ENCODE measurements at regions not wholly inside any gene's neighbourhood (a gene's known extent, or its start where the extent isn't known, plus 50 kb on each side); places are given as distances from the start of the nearest gene placed in this dataset.

DNA sequence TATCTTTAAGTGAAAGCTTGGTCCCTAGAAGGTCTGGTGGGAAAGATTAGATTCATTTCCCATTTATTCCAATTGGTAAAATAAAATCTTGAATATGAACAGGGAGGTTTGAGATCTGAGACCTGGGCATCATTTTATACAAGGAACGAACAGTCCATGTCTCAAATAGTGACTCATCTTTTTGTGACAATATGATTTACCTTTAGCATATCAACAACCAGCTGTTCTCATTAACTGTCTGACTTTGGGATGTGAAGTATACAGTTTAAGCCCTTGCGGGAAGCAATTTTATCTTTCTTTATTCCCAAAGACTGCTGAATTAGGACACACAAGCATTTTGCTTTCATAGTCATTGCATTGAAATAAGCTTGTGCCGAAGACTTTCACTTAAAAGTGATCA lies 691.6 kb downstream of the ETS1 start:
- TF ChIP-seq, protein P1, sequence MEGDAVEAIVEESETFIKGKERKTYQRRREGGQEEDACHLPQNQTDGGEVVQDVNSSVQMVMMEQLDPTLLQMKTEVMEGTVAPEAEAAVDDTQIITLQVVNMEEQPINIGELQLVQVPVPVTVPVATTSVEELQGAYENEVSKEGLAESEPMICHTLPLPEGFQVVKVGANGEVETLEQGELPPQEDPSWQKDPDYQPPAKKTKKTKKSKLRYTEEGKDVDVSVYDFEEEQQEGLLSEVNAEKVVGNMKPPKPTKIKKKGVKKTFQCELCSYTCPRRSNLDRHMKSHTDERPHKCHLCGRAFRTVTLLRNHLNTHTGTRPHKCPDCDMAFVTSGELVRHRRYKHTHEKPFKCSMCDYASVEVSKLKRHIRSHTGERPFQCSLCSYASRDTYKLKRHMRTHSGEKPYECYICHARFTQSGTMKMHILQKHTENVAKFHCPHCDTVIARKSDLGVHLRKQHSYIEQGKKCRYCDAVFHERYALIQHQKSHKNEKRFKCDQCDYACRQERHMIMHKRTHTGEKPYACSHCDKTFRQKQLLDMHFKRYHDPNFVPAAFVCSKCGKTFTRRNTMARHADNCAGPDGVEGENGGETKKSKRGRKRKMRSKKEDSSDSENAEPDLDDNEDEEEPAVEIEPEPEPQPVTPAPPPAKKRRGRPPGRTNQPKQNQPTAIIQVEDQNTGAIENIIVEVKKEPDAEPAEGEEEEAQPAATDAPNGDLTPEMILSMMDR (IDR thresholded peaks at IDR 0.05; ENCODE audit: extremely low read depth in 1 of 2, insufficient read depth in 1 of 2, low read depth in 1 of 2, low read length in 2 of 2), result no peak
- TF ChIP-seq EZH2 (IDR thresholded peaks at IDR 0.05; ENCODE audit: borderline replicate concordance, low read depth, low read length, severe bottlenecking) (no peak), POLR2AphosphoS5 (IDR thresholded peaks at IDR 0.05; ENCODE audit: insufficient read depth, low read depth, low read length) (no peak), MYC (IDR thresholded peaks at IDR 0.05; ENCODE audit: low read depth, low read length) (no peak), POLR2A (IDR thresholded peaks at IDR 0.05; ENCODE audit: low read depth, low read length) (no peak), JUN (IDR thresholded peaks at IDR 0.05; ENCODE audit: borderline replicate concordance, insufficient read depth, insufficient read length, low read depth) (no peak), FOS (IDR thresholded peaks at IDR 0.05; ENCODE audit: borderline replicate concordance, insufficient read depth, low read length) (no peak), GATA2 (IDR thresholded peaks at IDR 0.05; ENCODE audit: insufficient read depth, insufficient read length, low read depth, low read length) (no peak)
- TF ChIP-seq, protein P2, sequence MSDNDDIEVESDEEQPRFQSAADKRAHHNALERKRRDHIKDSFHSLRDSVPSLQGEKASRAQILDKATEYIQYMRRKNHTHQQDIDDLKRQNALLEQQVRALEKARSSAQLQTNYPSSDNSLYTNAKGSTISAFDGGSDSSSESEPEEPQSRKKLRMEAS (IDR thresholded peaks at IDR 0.05; ENCODE audit: insufficient read depth, insufficient read length), result no peak

All from endothelial cell of umbilical vein (primary cell).